ENCODE measurements at regions not wholly inside any gene's neighbourhood (a gene's known extent, or its start where the extent isn't known, plus 50 kb on each side); places are given as distances from the start of the nearest gene placed in this dataset.

GRCh38 chr3:10555263-10555662, 49.9 kb upstream of the ATP2B2 start:
- TF ChIP-seq EZH2 (IDR thresholded peaks at IDR 0.05) (no peak), POLR2AphosphoS5 (IDR thresholded peaks at IDR 0.05; ENCODE audit: borderline replicate concordance, low read depth, low read length) (no peak)
- no peak overlapping the region for H3K27ac ChIP-seq
- no peak overlapping the region for H3K4me3 ChIP-seq
- no peaks in the 10 kb centered on the region for H3K36me3 ChIP-seq (ENCODE audit: insufficient read depth, low read length)
- H3K9me3 ChIP-seq (ENCODE audit: low read depth, low read length): no peaks in the 10 kb centered on the region
- DNase-seq (ENCODE audit: low read depth, low spot score): no peak
- no peak overlapping the region for H3K9ac ChIP-seq (ENCODE audit: insufficient read length)

DNA sequence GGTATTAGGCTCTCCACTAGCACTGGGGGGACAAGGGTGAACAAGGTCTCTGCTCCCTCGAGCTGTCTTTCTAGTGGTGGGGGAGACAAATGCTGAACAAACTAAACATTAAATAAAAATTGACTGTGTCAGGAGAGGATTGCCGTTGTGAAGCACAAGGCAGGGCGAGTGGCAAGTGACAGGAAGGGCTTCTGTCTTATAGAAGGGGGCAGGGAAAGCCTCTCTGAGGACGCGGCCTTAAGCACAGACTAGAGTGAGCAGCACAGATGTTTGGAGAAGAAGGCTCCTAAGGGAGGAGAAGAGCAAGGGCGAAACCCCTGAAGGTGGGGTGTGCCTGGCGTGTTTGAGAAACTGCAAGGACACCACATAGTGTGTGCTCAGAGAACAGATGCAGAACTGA, 50.9 kb upstream of the ATP2B2 start:
- DNase-seq (ENCODE audit: low read depth, low spot score): no peak
- Histone ChIP-seq H3K27ac (no peak overlapping the region), H3K36me3 (ENCODE audit: insufficient read depth, low read length) (no peaks in the 10 kb centered on the region), H3K4me3 (no peak overlapping the region), H3K9ac (ENCODE audit: insufficient read length) (no peak overlapping the region), H3K9me3 (ENCODE audit: low read depth, low read length) (no peaks in the 10 kb centered on the region)
- TF ChIP-seq EZH2 (IDR thresholded peaks at IDR 0.05) (no peak), FOXP2 (optimal IDR thresholded peaks at IDR 0.05; ENCODE audit: control extremely low read depth, extremely low read length, insufficient read depth) (no peak), POLR2AphosphoS5 (IDR thresholded peaks at IDR 0.05; ENCODE audit: borderline replicate concordance, low read depth, low read length) (no peak)

- no peak for DNase-seq (ENCODE audit: low read depth, low spot score)
These were observed 51.9 kb upstream of the ATP2B2 start for GRCh38 chr3:10557250-10557649.

DNA sequence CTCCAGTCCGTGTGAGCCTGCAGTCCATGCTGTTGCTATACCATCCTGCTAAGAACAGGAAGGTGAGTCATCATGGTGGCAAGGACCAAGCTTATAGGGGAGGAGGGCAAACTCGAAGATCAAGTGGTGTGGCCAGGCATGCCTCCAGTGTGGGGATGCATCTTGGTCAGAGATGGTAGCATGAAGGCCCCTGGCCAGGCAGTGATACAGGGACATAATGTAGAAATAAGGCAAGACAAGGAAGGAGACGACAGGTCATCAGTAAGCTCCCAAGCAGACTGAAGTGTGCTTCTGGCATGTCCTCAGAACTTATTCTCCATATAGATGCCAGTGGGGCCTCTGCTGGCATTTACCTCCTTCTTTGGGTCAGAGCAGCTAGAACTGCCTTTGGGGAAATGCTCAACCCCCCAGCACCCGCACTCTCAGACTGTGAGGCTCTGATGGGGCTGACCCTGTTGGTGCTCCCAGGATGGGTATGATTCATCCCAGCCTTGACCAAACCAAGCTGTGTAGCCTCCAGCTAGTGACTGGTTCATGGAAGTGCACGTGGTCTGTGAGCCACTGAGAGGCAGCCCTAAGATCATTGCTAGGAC, 52.5 kb upstream of the ATP2B2 start:
- H3K27ac ChIP-seq: no peak overlapping the region
- H3K4me3 ChIP-seq: no peak overlapping the region
- no peaks in the 10 kb centered on the region for H3K9me3 ChIP-seq (ENCODE audit: low read depth, low read length)
- TF ChIP-seq POLR2AphosphoS5 (IDR thresholded peaks at IDR 0.05; ENCODE audit: borderline replicate concordance, low read depth, low read length): no peak
- no peak for TF ChIP-seq FOXP2 (optimal IDR thresholded peaks at IDR 0.05; ENCODE audit: control extremely low read depth, extremely low read length, insufficient read depth)
- TF ChIP-seq EZH2 (IDR thresholded peaks at IDR 0.05): no peak
- H3K36me3 ChIP-seq (ENCODE audit: insufficient read depth, low read length): no peaks in the 10 kb centered on the region
- no peak overlapping the region for H3K9ac ChIP-seq (ENCODE audit: insufficient read length)
- DNase-seq (ENCODE audit: low read depth, low spot score): no peak

More at GRCh38 chr3:10557250-10557649, 51.9 kb upstream of the ATP2B2 start:
- Histone ChIP-seq H3K9ac (ENCODE audit: insufficient read length) (no peak overlapping the region), H3K27ac (no peak overlapping the region), H3K36me3 (ENCODE audit: insufficient read depth, low read length) (no peaks in the 10 kb centered on the region), H3K4me3 (no peak overlapping the region), H3K9me3 (ENCODE audit: low read depth, low read length) (no peaks in the 10 kb centered on the region)
- TF ChIP-seq FOXP2 (optimal IDR thresholded peaks at IDR 0.05; ENCODE audit: control extremely low read depth, extremely low read length, insufficient read depth): no peak
- no peak for TF ChIP-seq EZH2 (IDR thresholded peaks at IDR 0.05)
- no peak for TF ChIP-seq POLR2AphosphoS5 (IDR thresholded peaks at IDR 0.05; ENCODE audit: borderline replicate concordance, low read depth, low read length)

GRCh38 chr3:10558736-10559135, 53.4 kb upstream of the ATP2B2 start:
- Histone ChIP-seq H3K4me3 (no peak overlapping the region), H3K27ac (no peak overlapping the region), H3K9ac (ENCODE audit: insufficient read length) (no peak overlapping the region), H3K9me3 (ENCODE audit: low read depth, low read length) (no peaks in the 10 kb centered on the region), H3K36me3 (ENCODE audit: insufficient read depth, low read length) (no peaks in the 10 kb centered on the region)
- DNase-seq (ENCODE audit: low read depth, low spot score): no peak
- TF ChIP-seq POLR2AphosphoS5 (IDR thresholded peaks at IDR 0.05; ENCODE audit: borderline replicate concordance, low read depth, low read length): no peak
- no peak for TF ChIP-seq FOXP2 (optimal IDR thresholded peaks at IDR 0.05; ENCODE audit: control extremely low read depth, extremely low read length, insufficient read depth)
- no peak for TF ChIP-seq EZH2 (IDR thresholded peaks at IDR 0.05)

- no peak for DNase-seq (ENCODE audit: low read depth, low spot score)
- Histone ChIP-seq H3K9ac (ENCODE audit: insufficient read length) (no peak overlapping the region), H3K36me3 (ENCODE audit: insufficient read depth, low read length) (no peaks in the 10 kb centered on the region), H3K4me3 (no peak overlapping the region), H3K27ac (no peak overlapping the region), H3K9me3 (ENCODE audit: low read depth, low read length) (no peaks in the 10 kb centered on the region)
- TF ChIP-seq POLR2AphosphoS5 (IDR thresholded peaks at IDR 0.05; ENCODE audit: borderline replicate concordance, low read depth, low read length) (no peak), FOXP2 (optimal IDR thresholded peaks at IDR 0.05; ENCODE audit: control extremely low read depth, extremely low read length, insufficient read depth) (no peak), EZH2 (IDR thresholded peaks at IDR 0.05) (no peak)
These were observed 54.9 kb upstream of the ATP2B2 start for GRCh38 chr3:10560060-10560861.

- H3K27ac ChIP-seq: no peak overlapping the region
- no peaks in the 10 kb centered on the region for H3K9me3 ChIP-seq (ENCODE audit: low read depth, low read length)
- H3K9ac ChIP-seq (ENCODE audit: insufficient read length): no peak overlapping the region
- H3K36me3 ChIP-seq (ENCODE audit: insufficient read depth, low read length): no peaks in the 10 kb centered on the region
- no peak overlapping the region for H3K4me3 ChIP-seq
- DNase-seq (ENCODE audit: low read depth, low spot score): no peak
- TF ChIP-seq POLR2AphosphoS5 (IDR thresholded peaks at IDR 0.05; ENCODE audit: borderline replicate concordance, low read depth, low read length) (no peak), EZH2 (IDR thresholded peaks at IDR 0.05) (no peak), FOXP2 (optimal IDR thresholded peaks at IDR 0.05; ENCODE audit: control extremely low read depth, extremely low read length, insufficient read depth) (no peak)
These were observed 56.0 kb upstream of the ATP2B2 start for GRCh38 chr3:10561162-10561945.

GRCh38 chr3:10561946-10562560, 56.7 kb upstream of the ATP2B2 start:
- Histone ChIP-seq H3K4me3 (no peak overlapping the region), H3K27ac (no peak overlapping the region), H3K36me3 (ENCODE audit: insufficient read depth, low read length) (no peaks in the 10 kb centered on the region), H3K9ac (ENCODE audit: insufficient read length) (no peak overlapping the region), H3K9me3 (ENCODE audit: low read depth, low read length) (no peaks in the 10 kb centered on the region)
- no peak for TF ChIP-seq FOXP2 (optimal IDR thresholded peaks at IDR 0.05; ENCODE audit: control extremely low read depth, extremely low read length, insufficient read depth)
- TF ChIP-seq EZH2 (IDR thresholded peaks at IDR 0.05): no peak
- TF ChIP-seq POLR2AphosphoS5 (IDR thresholded peaks at IDR 0.05; ENCODE audit: borderline replicate concordance, low read depth, low read length): no peak
- no peak for DNase-seq (ENCODE audit: low read depth, low spot score)
